ENCODE measurements at regions not wholly inside any gene's neighbourhood (a gene's known extent, or its start where the extent isn't known, plus 50 kb on each side); places are given as distances from the start of the nearest gene placed in this dataset.
A peak's percentile ranks its signal among the peaks of the same experiment; 100 is the strongest.

DNA sequence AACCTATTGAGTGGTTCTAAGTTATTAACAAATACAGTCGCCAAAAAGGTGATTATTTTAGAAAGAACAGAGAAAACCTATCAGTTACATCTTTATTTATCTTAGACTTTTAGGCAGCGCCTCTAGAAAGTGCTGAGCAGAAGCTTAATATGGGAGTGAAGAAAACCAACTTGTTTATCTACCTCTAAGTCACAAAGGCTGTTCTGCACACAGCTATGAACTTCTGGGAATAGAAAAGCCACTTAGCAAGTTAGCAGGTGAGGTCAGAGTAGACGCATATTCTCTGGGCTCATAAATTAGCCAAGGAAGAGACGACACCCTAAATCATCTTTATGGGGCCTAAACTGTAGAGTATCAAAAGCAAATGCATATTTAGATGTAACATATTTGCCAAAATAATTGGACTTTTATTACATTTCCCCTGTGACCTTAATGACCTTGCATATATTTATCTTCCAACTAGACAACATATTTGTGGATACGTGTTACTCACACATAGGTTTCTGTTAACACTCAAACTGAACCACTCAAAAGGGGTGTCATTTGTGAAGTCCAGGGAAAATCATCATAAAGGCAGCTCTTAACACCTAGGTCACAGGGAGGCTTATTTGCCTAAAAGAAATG is 267.1 kb downstream of the ADGB start:
- H3K9me3 ChIP-seq (ENCODE audit: control insufficient read depth, insufficient read depth, low read depth, low read length), result no peaks in the 10 kb centered on the region
- no peaks in the 10 kb centered on the region for H3K4me1 ChIP-seq (ENCODE audit: control insufficient read depth, insufficient read depth, low read length)
- H3K27me3 ChIP-seq (ENCODE audit: control insufficient read depth, insufficient read depth, low read length), result no peaks in the 10 kb centered on the region
- H3K4me3 ChIP-seq (ENCODE audit: low read depth, low read length), result no peak overlapping the region
- H3K27ac ChIP-seq (ENCODE audit: low read depth, low read length), result no peak overlapping the region
- no peaks in the 10 kb centered on the region for H3K36me3 ChIP-seq (ENCODE audit: control insufficient read depth, insufficient read depth, low read length)
- no peak overlapping the region for H3K9ac ChIP-seq (ENCODE audit: low read length)

DNA sequence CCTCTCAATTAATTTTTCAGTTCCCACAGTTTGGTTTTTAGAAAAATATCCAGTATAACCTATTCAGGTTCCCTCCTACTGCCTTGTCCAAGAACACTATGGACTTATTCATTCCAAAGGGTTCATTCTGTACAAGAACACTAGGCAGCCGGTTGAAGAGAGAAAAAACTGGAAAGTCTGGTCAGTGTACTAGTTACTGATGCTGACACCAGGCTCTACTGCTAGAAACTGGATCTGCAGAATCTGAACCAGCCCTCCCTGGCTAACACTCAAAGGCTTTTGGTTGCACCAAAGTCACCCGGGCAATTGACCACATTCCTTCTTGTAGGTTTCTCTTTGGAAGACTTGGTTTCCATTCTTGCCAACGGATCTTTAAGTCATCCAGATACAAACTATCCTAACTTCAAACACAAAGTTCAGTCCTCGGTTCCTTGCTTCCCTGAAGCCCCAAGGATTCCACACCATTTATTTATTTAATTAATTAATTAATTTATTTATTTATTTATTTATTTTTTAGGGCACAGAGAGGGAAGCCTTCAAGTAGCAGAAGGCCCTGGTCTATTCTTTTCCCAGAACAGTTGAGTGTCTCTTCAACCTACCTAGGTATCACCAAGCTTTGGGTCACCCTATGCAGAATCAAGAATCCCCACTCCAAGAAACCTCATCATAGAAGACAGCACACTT is 268.1 kb downstream of the ADGB start:
- Histone ChIP-seq H3K27me3 (ENCODE audit: control insufficient read depth, insufficient read depth, low read length) (no peaks in the 10 kb centered on the region), H3K27ac (ENCODE audit: low read depth, low read length) (no peak overlapping the region), H3K4me1 (ENCODE audit: control insufficient read depth, insufficient read depth, low read length) (no peaks in the 10 kb centered on the region), H3K9ac (ENCODE audit: low read length) (no peak overlapping the region), H3K36me3 (ENCODE audit: control insufficient read depth, insufficient read depth, low read length) (no peaks in the 10 kb centered on the region), H3K4me3 (ENCODE audit: low read depth, low read length) (no peak overlapping the region), H3K9me3 (ENCODE audit: control insufficient read depth, insufficient read depth, low read depth, low read length) (no peaks in the 10 kb centered on the region)

DNA sequence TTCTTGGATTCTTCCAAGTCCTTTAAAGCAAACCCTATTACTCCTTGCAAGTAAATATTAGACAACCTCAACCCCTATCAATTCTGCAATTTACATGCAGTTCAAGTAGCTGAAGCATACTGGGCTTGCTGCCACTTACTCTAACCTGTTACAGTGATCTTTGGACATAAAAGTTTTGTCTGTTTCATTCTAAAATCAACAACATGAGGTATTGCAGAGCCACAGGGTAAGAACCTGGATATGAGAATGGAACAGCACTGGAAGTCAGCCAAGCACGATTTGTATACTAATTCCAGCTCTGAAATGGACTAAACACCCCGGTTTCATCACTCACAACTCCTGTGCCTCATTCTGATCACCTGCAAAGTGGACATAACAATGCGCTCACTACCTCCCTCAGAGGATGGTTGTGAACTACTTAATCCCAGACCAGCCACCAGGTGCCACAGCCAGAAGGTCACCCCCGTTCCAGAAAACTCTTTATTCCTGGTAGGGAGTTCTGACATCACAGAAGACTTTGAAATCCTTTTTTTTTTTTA is 270.0 kb downstream of the ADGB start:
- H3K4me3 ChIP-seq (ENCODE audit: low read depth, low read length), result no peak overlapping the region
- H3K9me3 ChIP-seq (ENCODE audit: control insufficient read depth, insufficient read depth, low read depth, low read length), result no peaks in the 10 kb centered on the region
- H3K27ac ChIP-seq (ENCODE audit: low read depth, low read length), result no peak overlapping the region
- H3K27me3 ChIP-seq (ENCODE audit: control insufficient read depth, insufficient read depth, low read length), result no peaks in the 10 kb centered on the region
- H3K9ac ChIP-seq (ENCODE audit: low read length), result no peak overlapping the region
- H3K36me3 ChIP-seq (ENCODE audit: control insufficient read depth, insufficient read depth, low read length), result no peaks in the 10 kb centered on the region
- H3K4me1 ChIP-seq (ENCODE audit: control insufficient read depth, insufficient read depth, low read length), result no peaks in the 10 kb centered on the region

DNA sequence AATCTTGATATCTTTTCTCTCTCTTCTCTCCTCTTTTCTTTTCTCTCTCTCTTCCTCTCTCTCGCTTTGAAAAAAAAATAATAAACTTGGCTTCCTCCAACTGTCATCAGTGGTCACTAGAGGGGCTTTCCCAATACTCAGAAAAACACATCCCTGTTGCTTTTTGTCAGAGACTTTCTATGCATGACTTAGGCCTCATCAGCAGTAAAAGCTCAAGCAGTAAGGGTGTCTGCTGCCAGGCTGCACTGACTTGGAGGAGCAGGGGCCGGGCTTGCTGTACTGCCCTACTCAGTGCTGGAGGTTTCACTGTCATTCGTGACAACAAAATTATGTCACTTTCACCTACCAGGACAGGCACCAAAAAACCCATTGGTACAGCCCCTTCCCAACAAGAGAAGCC is 272.0 kb downstream of the ADGB start:
- no peaks in the 10 kb centered on the region for H3K9me3 ChIP-seq (ENCODE audit: control insufficient read depth, insufficient read depth, low read depth, low read length)
- H3K27me3 ChIP-seq (ENCODE audit: control insufficient read depth, insufficient read depth, low read length), result no peaks in the 10 kb centered on the region

DNA sequence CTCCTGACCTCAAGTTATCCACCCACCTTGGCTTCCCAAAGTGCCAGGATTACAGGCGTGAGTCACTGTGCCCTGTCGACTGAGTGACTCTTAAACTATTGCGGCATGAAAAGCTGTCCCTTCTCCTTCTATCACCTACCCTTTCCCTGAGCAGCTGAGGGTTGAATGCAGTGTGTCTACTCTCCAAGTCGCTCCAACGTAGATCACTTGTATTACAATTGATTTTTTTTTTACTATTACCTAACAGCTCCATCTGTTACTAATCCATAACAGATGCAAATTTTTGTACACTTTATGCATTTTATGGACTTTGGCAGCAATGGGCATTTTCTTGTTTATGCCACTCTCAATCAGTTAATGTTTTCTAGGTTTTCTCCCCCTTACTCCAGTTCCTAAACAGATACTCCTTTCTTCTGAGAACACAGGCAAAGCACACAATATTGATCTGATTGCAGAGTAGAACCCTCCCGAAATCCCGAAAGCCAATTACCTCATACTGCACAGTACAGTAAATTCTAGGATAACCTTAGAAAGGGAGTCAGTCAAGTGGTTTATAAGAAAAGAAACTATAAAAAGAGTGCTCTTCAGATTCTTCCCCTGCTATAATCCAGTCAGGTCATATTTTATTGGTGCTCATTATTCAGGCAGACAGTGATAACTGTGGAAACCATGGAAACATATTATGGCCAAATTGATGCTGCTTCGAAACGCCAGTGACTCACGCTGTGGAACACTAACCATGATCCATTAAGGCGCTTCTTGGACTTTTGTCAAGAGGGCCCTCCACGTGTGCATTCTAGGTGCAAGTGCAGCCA is 273.0 kb downstream of the ADGB start:
- H3K4me1 ChIP-seq (ENCODE audit: control insufficient read depth, insufficient read depth, low read length), result peaks cover 8% of the 10 kb centered on the region; the same call in 1 of the 2 replicates
- H3K27ac ChIP-seq (ENCODE audit: low read depth, low read length), result no peak overlapping the region
- H3K4me3 ChIP-seq (ENCODE audit: low read depth, low read length), result no peak overlapping the region
- no peaks in the 10 kb centered on the region for H3K9me3 ChIP-seq (ENCODE audit: control insufficient read depth, insufficient read depth, low read depth, low read length)
- no peaks in the 10 kb centered on the region for H3K36me3 ChIP-seq (ENCODE audit: control insufficient read depth, insufficient read depth, low read length)
- H3K9ac ChIP-seq (ENCODE audit: low read length), result no peak overlapping the region
- H3K27me3 ChIP-seq (ENCODE audit: control insufficient read depth, insufficient read depth, low read length), result no peaks in the 10 kb centered on the region

More for the DNA sequence above, 272.0 kb downstream of the ADGB start:
- no peaks in the 10 kb centered on the region for H3K4me1 ChIP-seq (ENCODE audit: control insufficient read depth, insufficient read depth, low read length)
- H3K27ac ChIP-seq (ENCODE audit: low read depth, low read length), result no peak overlapping the region
- H3K36me3 ChIP-seq (ENCODE audit: control insufficient read depth, insufficient read depth, low read length), result no peaks in the 10 kb centered on the region
- H3K9ac ChIP-seq (ENCODE audit: low read length), result no peak overlapping the region
- no peak overlapping the region for H3K4me3 ChIP-seq (ENCODE audit: low read depth, low read length)

DNA sequence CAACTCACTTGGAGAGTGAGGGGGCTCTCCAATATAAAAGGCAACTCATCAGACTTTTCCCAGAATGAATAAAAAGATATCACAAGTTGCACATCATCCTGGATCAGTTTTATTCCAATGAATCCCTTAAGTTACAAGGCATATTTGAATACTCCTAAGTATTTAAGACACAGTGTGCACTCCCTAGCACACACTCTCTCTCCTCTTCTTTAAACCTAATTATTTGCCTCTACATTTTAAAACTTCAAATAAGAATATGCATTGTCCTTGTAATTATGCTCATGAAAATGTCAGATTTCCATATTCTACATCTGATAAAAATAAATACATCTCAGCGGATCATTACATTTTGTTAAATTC is 273.6 kb downstream of the ADGB start:
- H3K9me3 ChIP-seq (ENCODE audit: control insufficient read depth, insufficient read depth, low read depth, low read length), result no peaks in the 10 kb centered on the region
- H3K9ac ChIP-seq (ENCODE audit: low read length), result no peak overlapping the region
- peaks cover 10% of the 10 kb centered on the region; the same call in 1 of the 2 replicates for H3K4me1 ChIP-seq (ENCODE audit: control insufficient read depth, insufficient read depth, low read length)
- no peak overlapping the region for H3K4me3 ChIP-seq (ENCODE audit: low read depth, low read length)
- H3K27ac ChIP-seq (ENCODE audit: low read depth, low read length), result no peak overlapping the region
- no peaks in the 10 kb centered on the region for H3K36me3 ChIP-seq (ENCODE audit: control insufficient read depth, insufficient read depth, low read length)
- no peaks in the 10 kb centered on the region for H3K27me3 ChIP-seq (ENCODE audit: control insufficient read depth, insufficient read depth, low read length)

DNA sequence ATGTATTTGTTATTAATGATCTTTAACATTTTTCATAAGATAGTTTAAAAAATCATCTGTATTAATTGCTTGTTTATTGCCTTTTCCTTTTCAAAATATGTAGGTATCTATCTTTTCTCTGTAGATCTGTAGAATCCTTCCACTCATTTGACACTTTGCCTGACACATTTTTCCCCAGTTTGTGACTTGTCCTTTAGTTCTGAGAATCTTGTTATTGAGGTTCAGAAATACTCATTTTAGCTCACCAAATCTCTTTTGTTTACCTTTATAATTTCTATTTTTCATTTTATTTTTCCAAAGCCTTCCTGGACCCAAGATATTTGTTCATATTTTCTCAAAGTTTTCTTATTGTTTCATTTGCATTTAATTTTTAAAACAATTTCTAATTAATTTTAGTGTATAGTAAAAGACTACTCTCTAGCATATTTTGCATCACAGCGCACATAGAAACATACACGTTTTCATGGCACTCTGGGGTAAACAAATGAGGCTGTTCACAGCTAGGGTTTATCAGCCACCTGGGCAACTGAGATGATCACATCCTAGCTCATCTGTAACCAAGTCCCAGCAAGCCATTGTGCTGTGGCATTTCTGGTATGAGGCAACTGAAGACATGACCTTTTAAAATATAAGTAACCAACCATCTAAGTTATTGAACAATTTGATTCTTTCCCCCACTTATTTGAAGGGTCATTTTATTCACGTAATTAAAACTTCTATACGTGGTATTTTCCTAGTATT is 275.7 kb downstream of the ADGB start:
- H3K36me3 ChIP-seq (ENCODE audit: control insufficient read depth, insufficient read depth, low read length), result no peaks in the 10 kb centered on the region
- peaks cover 10% of the 10 kb centered on the region; the same call in 1 of the 2 replicates for H3K4me1 ChIP-seq (ENCODE audit: control insufficient read depth, insufficient read depth, low read length)
- no peak overlapping the region for H3K4me3 ChIP-seq (ENCODE audit: low read depth, low read length)
- H3K27me3 ChIP-seq (ENCODE audit: control insufficient read depth, insufficient read depth, low read length), result no peaks in the 10 kb centered on the region
- no peaks in the 10 kb centered on the region for H3K9me3 ChIP-seq (ENCODE audit: control insufficient read depth, insufficient read depth, low read depth, low read length)
- no peak overlapping the region for H3K9ac ChIP-seq (ENCODE audit: low read length)
- H3K27ac ChIP-seq (ENCODE audit: low read depth, low read length), result no peak overlapping the region

DNA sequence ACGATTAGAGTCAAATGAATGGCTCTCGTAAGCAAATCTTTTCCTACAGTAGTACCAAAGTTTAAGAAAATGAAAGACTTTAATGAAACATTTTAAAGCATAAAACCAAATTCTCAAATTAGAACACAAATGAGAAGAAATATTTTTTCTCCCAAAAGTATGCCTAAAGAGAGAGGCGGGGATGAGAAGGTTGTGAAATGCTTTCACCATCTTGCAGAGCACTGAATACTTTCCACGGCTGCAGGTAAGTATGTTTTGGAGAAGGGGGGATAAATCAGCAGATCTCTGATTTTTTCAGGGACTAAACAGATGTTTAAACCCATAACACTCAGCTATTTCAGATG is 277.1 kb downstream of the ADGB start:
- Histone ChIP-seq H3K9ac (ENCODE audit: low read length) (peak overlapping the region; percentile 22), H3K4me1 (ENCODE audit: control insufficient read depth, insufficient read depth, low read length) (peaks cover 12% of the 10 kb centered on the region; the same call in 1 of the 2 replicates), H3K27me3 (ENCODE audit: control insufficient read depth, insufficient read depth, low read length) (no peaks in the 10 kb centered on the region), H3K4me3 (ENCODE audit: low read depth, low read length) (no peak overlapping the region), H3K27ac (ENCODE audit: low read depth, low read length) (no peak overlapping the region; the same call in 1 of the 2 replicates), H3K36me3 (ENCODE audit: control insufficient read depth, insufficient read depth, low read length) (no peaks in the 10 kb centered on the region), H3K9me3 (ENCODE audit: control insufficient read depth, insufficient read depth, low read depth, low read length) (no peaks in the 10 kb centered on the region)

DNA sequence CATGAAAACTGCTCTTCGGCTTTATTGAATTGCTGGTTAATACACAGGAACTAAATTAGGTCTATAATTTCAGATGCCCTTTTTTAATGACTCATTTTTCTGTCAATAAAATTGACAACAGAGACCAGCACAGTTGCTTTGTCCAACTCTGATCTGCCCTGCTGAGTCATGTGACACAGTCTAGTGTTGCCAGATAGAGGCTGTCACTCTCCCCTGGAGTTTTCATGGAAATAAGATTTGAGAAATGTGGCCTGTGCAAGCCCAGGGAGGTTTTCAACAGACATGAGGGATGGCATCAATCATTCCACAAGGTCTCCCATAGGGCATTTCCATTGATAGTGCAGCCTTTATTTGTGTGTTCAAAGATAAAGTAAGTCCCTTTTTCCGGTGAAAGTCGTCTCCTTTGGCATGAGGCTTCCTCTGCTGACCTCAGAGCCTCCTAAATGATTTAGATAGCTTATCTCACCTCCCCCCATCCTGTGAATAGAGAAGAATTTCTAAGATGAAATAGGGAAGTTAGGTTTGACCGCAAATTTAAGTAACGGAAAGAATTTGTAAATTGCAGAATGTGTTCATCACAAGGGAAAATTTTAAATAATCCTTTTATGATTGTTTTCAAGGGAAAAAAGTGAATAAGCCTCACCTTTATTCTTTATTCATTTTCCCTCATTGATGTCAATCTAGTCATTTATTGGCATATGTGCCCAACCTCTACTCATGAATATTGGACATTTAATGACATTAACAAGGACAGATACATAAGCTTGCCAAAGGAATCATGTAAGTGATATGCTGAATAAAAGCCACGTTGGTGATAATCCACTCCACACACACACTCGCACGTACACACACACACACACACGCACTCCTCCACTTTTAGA is 277.7 kb downstream of the ADGB start:
- Histone ChIP-seq H3K36me3 (ENCODE audit: control insufficient read depth, insufficient read depth, low read length) (no peaks in the 10 kb centered on the region), H3K4me3 (ENCODE audit: low read depth, low read length) (no peak overlapping the region; the same call in 1 of the 2 replicates), H3K27ac (ENCODE audit: low read depth, low read length) (no peak overlapping the region; the same call in 1 of the 2 replicates), H3K27me3 (ENCODE audit: control insufficient read depth, insufficient read depth, low read length) (no peaks in the 10 kb centered on the region), H3K4me1 (ENCODE audit: control insufficient read depth, insufficient read depth, low read length) (peaks cover 18% of the 10 kb centered on the region; the same call in 1 of the 2 replicates), H3K9me3 (ENCODE audit: control insufficient read depth, insufficient read depth, low read depth, low read length) (no peaks in the 10 kb centered on the region), H3K9ac (ENCODE audit: low read length) (peak overlapping the region; percentile 22)

All from HUES6 (cell line).